Erythroblast (primary cell): ENCODE measurements at regions not wholly inside any gene's neighbourhood (a gene's known extent, or its start where the extent isn't known, plus 50 kb on each side); places are given as distances from the start of the nearest gene placed in this dataset.

Experiments
- DNase-seq, 2 experiments: peaks; one replicate each; lab custom pipeline; 2025; lab: John Stamatoyannopoulos, UW
- GATA1 ChIP-seq: IDR thresholded peaks from 2 replicates; pipeline ENCODE4 v1.6.1; 2011; ENCODE audit warnings: low read depth, mild to moderate bottlenecking, control low read depth, low read length, moderate library complexity
- POLR2A ChIP-seq: IDR thresholded peaks from 2 replicates; pipeline ENCODE4 v1.6.1; 2011; ENCODE audit warnings: mild to moderate bottlenecking, low read length

GRCh38 chr18:24656551-24657443, 196.4 kb downstream of the HRH4 start:
- no peak for DNase-seq
- TF ChIP-seq GATA1 (no peak), POLR2A (no peak)

- TF ChIP-seq POLR2A (no peak), GATA1 (no peak)
- no peak for DNase-seq
These were observed 197.0 kb downstream of the HRH4 start for GRCh38 chr18:24657444-24657842.

- DNase-seq: no peak
- TF ChIP-seq POLR2A (no peak), GATA1 (no peak)
These were observed 197.9 kb downstream of the HRH4 start for GRCh38 chr18:24658302-24658701.

- no peak for TF ChIP-seq POLR2A
- TF ChIP-seq GATA1: no peak
- DNase-seq: no peak
These were observed 199.6 kb downstream of the HRH4 start for GRCh38 chr18:24659827-24660720.

- DNase-seq: no peak
- TF ChIP-seq POLR2A (no peak), GATA1 (no peak)
These were observed 200.5 kb downstream of the HRH4 start for GRCh38 chr18:24660956-24661355.

- TF ChIP-seq POLR2A (no peak), GATA1 (no peak)
- no peak for DNase-seq
These were observed 202.0 kb downstream of the HRH4 start for GRCh38 chr18:24662412-24662821.

GRCh38 chr18:24663026-24663425, 202.6 kb downstream of the HRH4 start:
- TF ChIP-seq POLR2A (no peak), GATA1 (no peak)
- DNase-seq: no peak

- no peak for DNase-seq
- TF ChIP-seq POLR2A: no peak
- no peak for TF ChIP-seq GATA1
These were observed 208.6 kb downstream of the HRH4 start for GRCh38 chr18:24669015-24669414.

- DNase-seq: no peak
- no peak for TF ChIP-seq GATA1
- no peak for TF ChIP-seq POLR2A
These were observed 209.1 kb downstream of the HRH4 start for GRCh38 chr18:24669502-24669901.

GRCh38 chr18:24672165-24672941, 211.9 kb downstream of the HRH4 start:
- no peak for TF ChIP-seq POLR2A
- TF ChIP-seq GATA1: no peak

GRCh38 chr18:24674200-24674599, 213.8 kb downstream of the HRH4 start:
- TF ChIP-seq POLR2A: no peak
- no peak for TF ChIP-seq GATA1
- DNase-seq: no peak

More at GRCh38 chr18:24672165-24672941, 211.9 kb downstream of the HRH4 start:
- peak in 1 of 2 experiments; percentile 9 for DNase-seq

- TF ChIP-seq POLR2A (no peak), GATA1 (no peak)
- no peak for DNase-seq
These were observed 214.2 kb downstream of the HRH4 start for GRCh38 chr18:24674605-24675004.

GRCh38 chr18:24677011-24677410, 216.6 kb downstream of the HRH4 start:
- DNase-seq: no peak
- no peak for TF ChIP-seq POLR2A
- TF ChIP-seq GATA1: no peak

GRCh38 chr18:24678107-24678506, 217.7 kb downstream of the HRH4 start:
- no peak for DNase-seq
- TF ChIP-seq POLR2A (no peak), GATA1 (no peak)
